WTC11 (cell line): ENCODE measurements at regions not wholly inside any gene's neighbourhood (a gene's known extent, or its start where the extent isn't known, plus 50 kb on each side); places are given as distances from the start of the nearest gene placed in this dataset.

Experiments used
- TEAD1 ChIP-seq: sonication (generic); formaldehyde crosslinking; IDR thresholded peaks from 2 replicates; pipeline ENCODE4 v1.8.0; 2022; ENCODE audit warnings: mild to moderate bottlenecking, missing genetic modification reagents
- ZNF121 ChIP-seq: sonication (generic); formaldehyde crosslinking; IDR thresholded peaks from 2 replicates; pipeline ENCODE4 v1.8.0; 2023; ENCODE audit warnings: missing genetic modification reagents
- TF ChIP-seq, protein P1 (sequence below): sonication (generic); formaldehyde crosslinking; IDR thresholded peaks from 2 replicates; pipeline ENCODE4 v1.8.1; 2023; ENCODE audit warnings: mild to moderate bottlenecking, missing genetic modification reagents, moderate library complexity
- TF ChIP-seq, protein P2 (sequence below): fragments of 200-600 bp; IDR thresholded peaks from 2 replicates; pipeline ENCODE4 v1.8.0; 2022; ENCODE audit warnings: antibody characterized with exemption

DNA sequence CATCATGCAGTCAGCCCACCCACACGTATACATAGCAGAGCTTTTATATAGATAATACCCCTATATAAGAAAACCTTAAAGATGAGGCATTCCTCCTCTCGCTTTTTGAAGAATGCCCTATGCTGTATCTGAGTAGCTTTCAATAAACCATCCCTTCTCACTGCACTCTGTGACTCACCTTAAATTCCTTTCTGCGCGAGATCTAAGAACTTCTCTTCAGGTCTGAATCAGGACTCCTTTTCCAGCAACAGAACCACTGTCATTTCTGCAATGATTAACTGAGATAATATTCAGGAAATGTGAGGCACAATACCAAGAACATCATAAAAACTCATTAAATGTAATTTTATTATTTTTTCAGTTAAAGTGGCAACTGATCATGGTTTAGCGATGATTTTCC lies 76.4 kb upstream of the DCLK2 start:
- TF ChIP-seq, protein P1, sequence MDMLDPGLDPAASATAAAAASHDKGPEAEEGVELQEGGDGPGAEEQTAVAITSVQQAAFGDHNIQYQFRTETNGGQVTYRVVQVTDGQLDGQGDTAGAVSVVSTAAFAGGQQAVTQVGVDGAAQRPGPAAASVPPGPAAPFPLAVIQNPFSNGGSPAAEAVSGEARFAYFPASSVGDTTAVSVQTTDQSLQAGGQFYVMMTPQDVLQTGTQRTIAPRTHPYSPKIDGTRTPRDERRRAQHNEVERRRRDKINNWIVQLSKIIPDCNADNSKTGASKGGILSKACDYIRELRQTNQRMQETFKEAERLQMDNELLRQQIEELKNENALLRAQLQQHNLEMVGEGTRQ (CRISPR knock-in tag): no peak
- TF ChIP-seq TEAD1 (CRISPR knock-in tag) (no peak), ZNF121 (CRISPR knock-in tag) (no peak)
- TF ChIP-seq, protein P2, sequence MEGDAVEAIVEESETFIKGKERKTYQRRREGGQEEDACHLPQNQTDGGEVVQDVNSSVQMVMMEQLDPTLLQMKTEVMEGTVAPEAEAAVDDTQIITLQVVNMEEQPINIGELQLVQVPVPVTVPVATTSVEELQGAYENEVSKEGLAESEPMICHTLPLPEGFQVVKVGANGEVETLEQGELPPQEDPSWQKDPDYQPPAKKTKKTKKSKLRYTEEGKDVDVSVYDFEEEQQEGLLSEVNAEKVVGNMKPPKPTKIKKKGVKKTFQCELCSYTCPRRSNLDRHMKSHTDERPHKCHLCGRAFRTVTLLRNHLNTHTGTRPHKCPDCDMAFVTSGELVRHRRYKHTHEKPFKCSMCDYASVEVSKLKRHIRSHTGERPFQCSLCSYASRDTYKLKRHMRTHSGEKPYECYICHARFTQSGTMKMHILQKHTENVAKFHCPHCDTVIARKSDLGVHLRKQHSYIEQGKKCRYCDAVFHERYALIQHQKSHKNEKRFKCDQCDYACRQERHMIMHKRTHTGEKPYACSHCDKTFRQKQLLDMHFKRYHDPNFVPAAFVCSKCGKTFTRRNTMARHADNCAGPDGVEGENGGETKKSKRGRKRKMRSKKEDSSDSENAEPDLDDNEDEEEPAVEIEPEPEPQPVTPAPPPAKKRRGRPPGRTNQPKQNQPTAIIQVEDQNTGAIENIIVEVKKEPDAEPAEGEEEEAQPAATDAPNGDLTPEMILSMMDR: no peak
